SU-DHL-6 (cell line): ENCODE measurements at regions not wholly inside any gene's neighbourhood (a gene's known extent, or its start where the extent isn't known, plus 50 kb on each side); places are given as distances from the start of the nearest gene placed in this dataset.

Experiments used
- H2AFZ ChIP-seq: fragments of 200-600 bp; sonication (generic); 2 replicates; pipeline ENCODE4 v1.6.1; 2014; ENCODE audit warnings: low read depth, mild to moderate bottlenecking, moderate library complexity, mixed read lengths, antibody characterized with exemption, low read length; ENCODE audit not compliant: severe bottlenecking
- H3F3A ChIP-seq: fragments of 200-600 bp; shearing (Covaris generic); 2 replicates; pipeline ENCODE4 v1.6.0; 2016; ENCODE audit warnings: antibody characterized with exemption, mild to moderate bottlenecking; ENCODE audit not compliant: insufficient read depth
- H3K27ac ChIP-seq: fragments of 200-600 bp; sonication (generic); 2 replicates; pipeline ENCODE4 v1.5.1; 2016; ENCODE audit warnings: low read depth, mild to moderate bottlenecking, low read length, moderate library complexity, mixed read lengths
- H3K27me3 ChIP-seq: fragments of 200-600 bp; sonication (generic), shearing (Covaris generic); 2 replicates; pipeline ENCODE4 v1.6.0; 2014; ENCODE audit warnings: mild to moderate bottlenecking, low read length
- H3K36me3 ChIP-seq: fragments of 200-600 bp; sonication (generic); 2 replicates; pipeline ENCODE4 v1.6.1; 2014; ENCODE audit warnings: mild to moderate bottlenecking, low read length, mixed read lengths
- H3K4me2 ChIP-seq: fragments of 300-600, 200-600 bp; shearing (Covaris generic), sonication (generic); 2 replicates; pipeline ENCODE4 v1.6.0; 2014; ENCODE audit warnings: low read length, low read depth, mild to moderate bottlenecking; ENCODE audit not compliant: poor library complexity, severe bottlenecking
- H3K4me3 ChIP-seq: fragments of 200-600 bp; sonication (generic); 2 replicates; pipeline ENCODE4 v1.5.1; 2014; ENCODE audit warnings: antibody characterized with exemption, low read length, mild to moderate bottlenecking, mixed read lengths; ENCODE audit not compliant: insufficient read depth, poor library complexity, severe bottlenecking
- H3K79me2 ChIP-seq: fragments of 200-600 bp; sonication (generic); 2 replicates; pipeline ENCODE4 v1.6.1; 2014; ENCODE audit warnings: mild to moderate bottlenecking, low read length, moderate library complexity; ENCODE audit not compliant: insufficient read depth
- H3K9ac ChIP-seq: fragments of 200-600 bp; sonication (generic); 2 replicates; pipeline ENCODE4 v1.7.0; 2014; ENCODE audit warnings: mild to moderate bottlenecking, low read length
- H3K9me2 ChIP-seq: fragments of 200-600 bp; sonication (generic); replicated peaks from 2 replicates; pipeline ENCODE4 v1.6.1; 2014; ENCODE audit warnings: low read length; ENCODE audit not compliant: insufficient read depth
- H3K9me3 ChIP-seq: fragments of 200-600 bp; sonication (generic); 2 replicates; pipeline ENCODE4 v1.6.1; 2014; ENCODE audit warnings: low read length, mixed read lengths; ENCODE audit not compliant: insufficient read depth
- H4K20me1 ChIP-seq: fragments of 200-600 bp; sonication (generic); 2 replicates; pipeline ENCODE4 v1.6.1; 2014; ENCODE audit warnings: low read depth, mild to moderate bottlenecking, antibody characterized with exemption, low read length, moderate library complexity, mixed read lengths
- CTCF ChIP-seq: fragments of 200-600 bp; sonication (generic); IDR thresholded peaks from one replicate; pipeline ENCODE4 v1.5.1; 2017; ENCODE audit warnings: antibody characterized with exemption, mild to moderate bottlenecking, low read length, moderate library complexity; ENCODE audit not compliant: insufficient read depth, poor library complexity, severe bottlenecking
- EZH2phosphoT487 ChIP-seq: fragments of 200-600 bp; sonication (generic), shearing (Covaris generic); conservative IDR thresholded peaks from 2 replicates; pipeline ENCODE4 v1.6.1; 2018; ENCODE audit warnings: mild to moderate bottlenecking, antibody characterized with exemption, low read length, moderate library complexity, mixed read lengths

GRCh38 chr4:125750399-125750798 lies 435.6 kb downstream of the FAT4 start:
- Histone ChIP-seq H3K27ac (no peak overlapping the region), H3K4me2 (no peak overlapping the region)

GRCh38 chr4:125750828-125751466 lies 436.2 kb downstream of the FAT4 start:
- Histone ChIP-seq H3K9ac (no peak overlapping the region), H3K27me3 (no peaks in the 10 kb centered on the region), H3K9me2 (no peaks in the 10 kb centered on the region), H3F3A (no peaks in the 10 kb centered on the region), H2AFZ (no peak overlapping the region), H3K36me3 (no peaks in the 10 kb centered on the region), H3K4me2 (no peak overlapping the region), H3K9me3 (no peaks in the 10 kb centered on the region), H3K4me3 (no peak overlapping the region), H3K79me2 (no peaks in the 10 kb centered on the region), H4K20me1 (no peaks in the 10 kb centered on the region), H3K27ac (no peak overlapping the region)
- TF ChIP-seq CTCF (no peak), EZH2phosphoT487 (no peak)

More at GRCh38 chr4:125750399-125750798, 435.6 kb downstream of the FAT4 start:
- no peaks in the 10 kb centered on the region for H4K20me1 ChIP-seq
- H3K9ac ChIP-seq = no peak overlapping the region
- no peak overlapping the region for H2AFZ ChIP-seq
- H3K9me2 ChIP-seq = no peaks in the 10 kb centered on the region
- no peak for TF ChIP-seq CTCF
- no peak for TF ChIP-seq EZH2phosphoT487
- H3K36me3 ChIP-seq = no peaks in the 10 kb centered on the region
- H3K27me3 ChIP-seq = no peaks in the 10 kb centered on the region
- no peaks in the 10 kb centered on the region for H3F3A ChIP-seq
- H3K79me2 ChIP-seq = no peaks in the 10 kb centered on the region
- no peaks in the 10 kb centered on the region for H3K9me3 ChIP-seq
- no peak overlapping the region for H3K4me3 ChIP-seq

GRCh38 chr4:125758438-125758837 lies 443.7 kb downstream of the FAT4 start:
- H3K36me3 ChIP-seq = no peaks in the 10 kb centered on the region
- no peaks in the 10 kb centered on the region for H3F3A ChIP-seq
- no peak overlapping the region for H2AFZ ChIP-seq
- no peak overlapping the region for H3K4me3 ChIP-seq
- H3K27ac ChIP-seq = no peak overlapping the region
- no peaks in the 10 kb centered on the region for H3K27me3 ChIP-seq
- TF ChIP-seq EZH2phosphoT487 (no peak), CTCF (no peak)
- H4K20me1 ChIP-seq = no peaks in the 10 kb centered on the region
- H3K79me2 ChIP-seq = no peaks in the 10 kb centered on the region
- no peak overlapping the region for H3K9ac ChIP-seq
- no peaks in the 10 kb centered on the region for H3K9me3 ChIP-seq
- no peak overlapping the region for H3K4me2 ChIP-seq
- no peaks in the 10 kb centered on the region for H3K9me2 ChIP-seq
